BJ (cell line): ENCODE measurements at regions not wholly inside any gene's neighbourhood (a gene's known extent, or its start where the extent isn't known, plus 50 kb on each side); places are given as distances from the start of the nearest gene placed in this dataset.

Source experiments
- CTCF ChIA-PET: fragments of 350-600 bp; formaldehyde crosslinking; extraction: SDS; loops from one replicate; lab custom pipeline; 2021; ENCODE audit warnings: antibody characterized with exemption, inconsistent platforms; lab: Yijun Ruan, JAX
- POLR2A ChIA-PET: fragments of 300-600 bp; sonication (Branson Sonifier 250); formaldehyde crosslinking; extraction: SDS; loops from one replicate; lab custom pipeline; 2021; ENCODE audit warnings: antibody characterized with exemption; lab: Charles Lee
- DNase-seq: peaks from one replicate; pipeline ENCODE4 v3.0.0-alpha.2; 2011; ENCODE audit warnings: low read depth
- H3K27me3 ChIP-seq: 2 replicates; pipeline ENCODE4 v1.6.0; 2011; ENCODE audit warnings: low read length; ENCODE audit not compliant: control insufficient read depth, insufficient read depth
- H3K36me3 ChIP-seq: 2 replicates; pipeline ENCODE4 v1.5.1; 2011; ENCODE audit warnings: low read length; ENCODE audit not compliant: control insufficient read depth, insufficient read depth
- H3K4me3 ChIP-seq: 2 replicates; pipeline ENCODE4 v1.5.1; 2011; ENCODE audit warnings: low read depth, mild to moderate bottlenecking, control low read depth, low read length
- CTCF ChIP-seq: IDR thresholded peaks from 2 replicates; pipeline ENCODE4 v1.5.1; 2011; ENCODE audit warnings: low read depth, mild to moderate bottlenecking, control low read depth, inconsistent platforms, low read length, moderate library complexity; ENCODE audit not compliant: insufficient read depth

- Histone ChIP-seq H3K27me3 (no peaks in the 10 kb centered on the region), H3K36me3 (no peaks in the 10 kb centered on the region), H3K4me3 (no peak overlapping the region)
- CTCF ChIA-PET = no interaction called here
- POLR2A ChIA-PET = no interaction called here
- DNase-seq = no peak
- no peak for TF ChIP-seq CTCF
Observed at GRCh38 chr18:29753379-29753778, 1289.2 kb downstream of the DSC3 start.

GRCh38 chr18:29749704-29750103 lies 1292.8 kb downstream of the DSC3 start:
- H3K4me3 ChIP-seq = no peak overlapping the region
- ChIA-PET CTCF (no interaction called here), POLR2A (no interaction called here)
- H3K27me3 ChIP-seq = no peaks in the 10 kb centered on the region
- H3K36me3 ChIP-seq = no peaks in the 10 kb centered on the region
- no peak for TF ChIP-seq CTCF
- peak; percentile 41 for DNase-seq

- no peaks in the 10 kb centered on the region for H3K27me3 ChIP-seq
Observed at GRCh38 chr18:29741461-29741860, 1301.1 kb downstream of the DSC3 start.

GRCh38 chr18:29737620-29738019 lies 1304.9 kb downstream of the DSC3 start:
- Histone ChIP-seq H3K27me3 (no peaks in the 10 kb centered on the region), H3K4me3 (no peak overlapping the region), H3K36me3 (no peaks in the 10 kb centered on the region)
- ChIA-PET CTCF (no interaction called here), POLR2A (no interaction called here)
- no peak for DNase-seq
- TF ChIP-seq CTCF = no peak

More at GRCh38 chr18:29741461-29741860, 1301.1 kb downstream of the DSC3 start:
- CTCF ChIA-PET = no interaction called here
- TF ChIP-seq CTCF = no peak
- POLR2A ChIA-PET = no interaction called here
- no peak for DNase-seq
- no peak overlapping the region for H3K4me3 ChIP-seq
- no peaks in the 10 kb centered on the region for H3K36me3 ChIP-seq

GRCh38 chr18:29737190-29737589 lies 1305.4 kb downstream of the DSC3 start:
- no peaks in the 10 kb centered on the region for H3K27me3 ChIP-seq
- no peak overlapping the region for H3K4me3 ChIP-seq
- DNase-seq = no peak
- no peak for TF ChIP-seq CTCF
- POLR2A ChIA-PET = no interaction called here
- CTCF ChIA-PET = no interaction called here
- no peaks in the 10 kb centered on the region for H3K36me3 ChIP-seq
